Upper lobe of right lung (tissue), 1 donor: ENCODE measurements at regions not wholly inside any gene's neighbourhood (a gene's known extent, or its start where the extent isn't known, plus 50 kb on each side); places are given as distances from the start of the nearest gene placed in this dataset.
"Not testable (repeated sequence)": the region's sequence is repeated elsewhere in the genome, so short reads cannot be mapped to it uniquely, and the experiment has no call there.

Experiments
- ATAC-seq: fragments of 200-7000 bp; cut with Tn5 transposase; one replicate; pipeline ENCODE4 v1.9.1; 2020; ENCODE audit warnings: mild to moderate bottlenecking, moderate library complexity
- DNase-seq: peaks from one replicate; pipeline ENCODE4 v3.0.0-alpha.2; 2020
- H3K27ac ChIP-seq: fragments of 200-600 bp; one replicate; pipeline ENCODE4 v1.8.0; 2022
- H3K27me3 ChIP-seq: fragments of 200-600 bp; one replicate; pipeline ENCODE4 v1.8.0; 2022; ENCODE audit warnings: mild to moderate bottlenecking
- H3K36me3 ChIP-seq: fragments of 200-600 bp; one replicate; pipeline ENCODE4 v1.8.0; 2022
- H3K4me1 ChIP-seq: fragments of 200-600 bp; one replicate; pipeline ENCODE4 v1.8.0; 2022
- H3K4me3 ChIP-seq: fragments of 200-600 bp; one replicate; pipeline ENCODE4 v1.8.0; 2022; ENCODE audit warnings: mild to moderate bottlenecking
- H3K9me3 ChIP-seq: fragments of 200-600 bp; one replicate; pipeline ENCODE4 v1.8.0; 2022
- CTCF ChIP-seq: fragments of 200-600 bp; IDR thresholded peaks from one replicate; pipeline ENCODE4 v1.8.0; 2022; ENCODE audit warnings: antibody characterized with exemption
- intact Hi-C: fragments of 100-400 bp; cut with DNase I; formaldehyde crosslinking; loops from one replicate; pipeline ENCODE4 v1.11.0; 2022
- donor health status: DM: no; HTN: yes; CAD: no; lungs with severe emphysema.

GRCh38 chr2:77712601-77713000 is 190.4 kb upstream of the LRRTM4 start:
- intact Hi-C loops: no loop called here
- H3K9me3 ChIP-seq: no peaks in the 10 kb centered on the region
- H3K27ac ChIP-seq: no peak overlapping the region

GRCh38 chr2:77713412-77713811 is 191.2 kb upstream of the LRRTM4 start:
- H3K36me3 ChIP-seq: no peaks in the 10 kb centered on the region
- intact Hi-C loops: no loop called here
- no peak for TF ChIP-seq CTCF
- H3K9me3 ChIP-seq: no peaks in the 10 kb centered on the region
- no peaks in the 10 kb centered on the region for H3K4me1 ChIP-seq
- DNase-seq (no peak), ATAC-seq (no peak)
- no peak overlapping the region for H3K4me3 ChIP-seq
- no peak overlapping the region for H3K27ac ChIP-seq
- no peaks in the 10 kb centered on the region for H3K27me3 ChIP-seq

More at GRCh38 chr2:77712601-77713000, 190.4 kb upstream of the LRRTM4 start:
- TF ChIP-seq CTCF: no peak
- H3K36me3 ChIP-seq: no peaks in the 10 kb centered on the region
- H3K4me3 ChIP-seq: no peak overlapping the region
- no peak for ATAC-seq
- no peaks in the 10 kb centered on the region for H3K4me1 ChIP-seq
- H3K27me3 ChIP-seq: no peaks in the 10 kb centered on the region
- DNase-seq: no peak

- H3K36me3 ChIP-seq: no peaks in the 10 kb centered on the region
- TF ChIP-seq CTCF: no peak
- H3K27me3 ChIP-seq: no peaks in the 10 kb centered on the region
- no peaks in the 10 kb centered on the region for H3K4me1 ChIP-seq
- H3K4me3 ChIP-seq: no peak overlapping the region
- no peak for DNase-seq
- H3K27ac ChIP-seq: no peak overlapping the region
- ATAC-seq: no peak
- intact Hi-C loops: no loop called here
- H3K9me3 ChIP-seq: no peaks in the 10 kb centered on the region
Observed at GRCh38 chr2:77720115-77720514, 197.9 kb upstream of the LRRTM4 start.

- intact Hi-C loops: no loop called here
- Histone ChIP-seq H3K27me3 (no peaks in the 10 kb centered on the region), H3K4me3 (no peak overlapping the region), H3K27ac (no peak overlapping the region), H3K9me3 (no peaks in the 10 kb centered on the region), H3K4me1 (no peaks in the 10 kb centered on the region), H3K36me3 (no peaks in the 10 kb centered on the region)
- no peak for TF ChIP-seq CTCF
- ATAC-seq (no peak), DNase-seq (no peak)
Observed at GRCh38 chr2:77721593-77721992, 199.4 kb upstream of the LRRTM4 start.

GRCh38 chr2:77725045-77725444 is 202.9 kb upstream of the LRRTM4 start:
- TF ChIP-seq CTCF: no peak
- no peak overlapping the region for H3K4me3 ChIP-seq
- no peak overlapping the region for H3K27ac ChIP-seq
- no peaks in the 10 kb centered on the region for H3K36me3 ChIP-seq
- DNase-seq (no peak), ATAC-seq (no peak)
- no peaks in the 10 kb centered on the region for H3K27me3 ChIP-seq
- H3K4me1 ChIP-seq: no peaks in the 10 kb centered on the region
- intact Hi-C loops: no loop called here
- no peaks in the 10 kb centered on the region for H3K9me3 ChIP-seq

- H3K4me3 ChIP-seq, H3K27me3 ChIP-seq, H3K27ac ChIP-seq, H3K9me3 ChIP-seq, intact Hi-C loops, DNase-seq, H3K4me1 ChIP-seq, H3K36me3 ChIP-seq, ATAC-seq: not testable (repeated sequence)
Observed at GRCh38 chr2:77734662-77735340, 212.6 kb upstream of the LRRTM4 start.
